ENCODE measurements at regions not wholly inside any gene's neighbourhood (a gene's known extent, or its start where the extent isn't known, plus 50 kb on each side); places are given as distances from the start of the nearest gene placed in this dataset.
"Not testable (repeated sequence)": the region's sequence is repeated elsewhere in the genome, so short reads cannot be mapped to it uniquely, and the experiment has no call there.

GRCh38 chr22:15772337-15772736 lies 82.5 kb downstream of the POTEH start:
- intact Hi-C loops (cut with DNase I); H3K4me1 ChIP-seq (replicated peaks in 1 of 2); H3K9me3 ChIP-seq (replicated peaks in 1 of 3); H3K4me3 ChIP-seq; H3K36me3 ChIP-seq (replicated peaks in 1 of 2); H3K27me3 ChIP-seq: not testable (repeated sequence)
- 44 to 68% (median 51%) methylated on average over 2 to 3 of the region's 3 CpGs for WGBS, 4 donors
- peak overlapping the region in 2 of 5 donors; percentile 13 to 22 for H3K27ac ChIP-seq
- peak in 3 of 7 donors; percentile 11 to 21 (median 12) for DNase-seq

GRCh38 chr22:15775118-15775517 lies 85.3 kb downstream of the POTEH start:
- intact Hi-C loops (cut with DNase I); H3K4me3 ChIP-seq; H3K27ac ChIP-seq; H3K9me3 ChIP-seq (replicated peaks in 1 of 3); H3K4me1 ChIP-seq (replicated peaks in 1 of 2); H3K27me3 ChIP-seq; H3K36me3 ChIP-seq (replicated peaks in 1 of 2): not testable (repeated sequence)
- peak in 1 of 7 donors; percentile 9 for DNase-seq
- WGBS, 4 donors, result 61 to 100% (median 72%) methylated on average over 1 to 4 of the region's 7 CpGs; no CpG with 5 or more reads in 1 of the 4 donors

GRCh38 chr22:15775670-15776669 lies 86.1 kb downstream of the POTEH start:
- H3K4me1 ChIP-seq (replicated peaks in 1 of 2); H3K27me3 ChIP-seq; H3K9me3 ChIP-seq (replicated peaks in 1 of 3); intact Hi-C loops (cut with DNase I); H3K36me3 ChIP-seq (replicated peaks in 1 of 2); H3K4me3 ChIP-seq; H3K27ac ChIP-seq: not testable (repeated sequence)
- 53 to 75% (median 72%) methylated on average over 3 to 17 of the region's 43 CpGs for WGBS, 4 donors
- DNase-seq, result peak in 2 of 7 donors; percentile 6 to 13

- WGBS, 4 donors, result 67 to 80% (median 70%) methylated on average over 4 to 10 of the region's 16 CpGs; no CpG with 5 or more reads in 1 of the 4 donors
These were observed 86.9 kb downstream of the POTEH start for GRCh38 chr22:15776727-15777126.

GRCh38 chr22:15777150-15777549 lies 87.3 kb downstream of the POTEH start:
- H3K36me3 ChIP-seq (replicated peaks in 1 of 2); intact Hi-C loops (cut with DNase I): not testable (repeated sequence)

More at GRCh38 chr22:15776727-15777126, 86.9 kb downstream of the POTEH start:
- DNase-seq; H3K4me1 ChIP-seq (replicated peaks in 1 of 2); H3K27ac ChIP-seq; H3K36me3 ChIP-seq (replicated peaks in 1 of 2); H3K27me3 ChIP-seq; H3K4me3 ChIP-seq; H3K9me3 ChIP-seq (replicated peaks in 1 of 3); intact Hi-C loops (cut with DNase I): not testable (repeated sequence)

GRCh38 chr22:15777557-15777956 lies 87.7 kb downstream of the POTEH start:
- H3K27ac ChIP-seq; H3K4me1 ChIP-seq (replicated peaks in 1 of 2); intact Hi-C loops (cut with DNase I); H3K27me3 ChIP-seq; H3K4me3 ChIP-seq; H3K36me3 ChIP-seq (replicated peaks in 1 of 2); H3K9me3 ChIP-seq (replicated peaks in 1 of 3); DNase-seq: not testable (repeated sequence)
- 28 to 33% methylated on average over 1 to 4 of the region's 19 CpGs; no CpG with 5 or more reads in 2 of the 4 donors for WGBS, 4 donors

More at GRCh38 chr22:15777150-15777549, 87.3 kb downstream of the POTEH start:
- not testable (repeated sequence) for H3K4me3 ChIP-seq; H3K9me3 ChIP-seq (replicated peaks in 1 of 3); H3K27me3 ChIP-seq; H3K4me1 ChIP-seq (replicated peaks in 1 of 2); H3K27ac ChIP-seq; DNase-seq
- WGBS, 4 donors, result 75 to 90% (median 87%) methylated on average over 2 to 5 of the region's 24 CpGs; no CpG with 5 or more reads in 1 of the 4 donors

GRCh38 chr22:15778366-15778765 lies 88.5 kb downstream of the POTEH start:
- H3K27me3 ChIP-seq; H3K9me3 ChIP-seq (replicated peaks in 1 of 3); H3K4me1 ChIP-seq (replicated peaks in 1 of 2); H3K36me3 ChIP-seq (replicated peaks in 1 of 2); H3K4me3 ChIP-seq; intact Hi-C loops (cut with DNase I); DNase-seq; H3K27ac ChIP-seq: not testable (repeated sequence)
- WGBS, 4 donors, result 37 to 58% (median 50%) methylated on average over 6 of the region's 6 CpGs

GRCh38 chr22:15781652-15782051 lies 91.8 kb downstream of the POTEH start:
- WGBS, 4 donors, result 20 to 44% (median 24%) methylated on average over 1 of the region's 1 CpG; no CpG with 5 or more reads in 1 of the 4 donors
- H3K9me3 ChIP-seq (replicated peaks in 1 of 3); intact Hi-C loops (cut with DNase I): not testable (repeated sequence)

GRCh38 chr22:15782933-15783332 lies 93.1 kb downstream of the POTEH start:
- H3K9me3 ChIP-seq (replicated peaks in 1 of 3); H3K27ac ChIP-seq; H3K36me3 ChIP-seq (replicated peaks in 1 of 2); DNase-seq; intact Hi-C loops (cut with DNase I); H3K27me3 ChIP-seq; H3K4me1 ChIP-seq (replicated peaks in 1 of 2); H3K4me3 ChIP-seq: not testable (repeated sequence)
- WGBS, 4 donors, result 31 to 50% (median 40%) methylated on average over 1 of the region's 2 CpGs; no CpG with 5 or more reads in 1 of the 4 donors

More at GRCh38 chr22:15781652-15782051, 91.8 kb downstream of the POTEH start:
- not testable (repeated sequence) for H3K27me3 ChIP-seq; H3K4me1 ChIP-seq (replicated peaks in 1 of 2); H3K27ac ChIP-seq; H3K36me3 ChIP-seq (replicated peaks in 1 of 2); H3K4me3 ChIP-seq
- DNase-seq, result peak in 1 of 7 donors; percentile 6

GRCh38 chr22:15784383-15785085 lies 94.7 kb downstream of the POTEH start:
- H3K27me3 ChIP-seq; H3K9me3 ChIP-seq (replicated peaks in 1 of 3); H3K4me1 ChIP-seq (replicated peaks in 1 of 2); H3K36me3 ChIP-seq (replicated peaks in 1 of 2); H3K4me3 ChIP-seq; H3K27ac ChIP-seq; DNase-seq; intact Hi-C loops (cut with DNase I): not testable (repeated sequence)
- WGBS, 4 donors, result no CpG with 5 or more reads among the region's 34 CpGs
